ENCODE measurements at regions not wholly inside any gene's neighbourhood (a gene's known extent, or its start where the extent isn't known, plus 50 kb on each side); places are given as distances from the start of the nearest gene placed in this dataset.

DNA sequence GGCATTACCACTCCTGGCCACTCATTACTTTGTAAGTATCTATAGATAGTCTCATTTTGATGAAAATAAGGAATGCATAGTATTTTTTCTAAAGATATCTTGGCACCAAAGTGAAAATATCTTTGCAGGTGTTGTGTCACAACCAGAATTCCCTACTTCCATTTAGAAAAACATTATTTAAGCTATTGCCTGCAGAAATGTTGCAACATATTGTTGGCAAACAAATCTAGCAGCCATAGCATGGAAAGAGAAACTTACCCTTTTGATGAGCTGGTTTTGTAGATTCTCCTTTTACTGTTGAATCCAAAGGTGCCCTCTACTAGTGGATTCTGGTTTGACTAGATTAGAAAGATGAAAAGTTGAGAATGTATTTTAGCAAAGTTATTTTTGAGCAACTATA lies 138.8 kb downstream of the AREG start:
- H3K4me3 ChIP-seq (ENCODE audit: low read depth, low read length) = no peak overlapping the region
- DNase-seq (ENCODE audit: low read depth) = no peak
- TF ChIP-seq MYC (IDR thresholded peaks at IDR 0.05; ENCODE audit: low read depth, low read length) = no peak
- no peak for TF ChIP-seq POLR2A (IDR thresholded peaks at IDR 0.05; ENCODE audit: extremely low read depth, insufficient read length)

GRCh38 chr4:74588350-74588749 lies 143.4 kb downstream of the AREG start:
- TF ChIP-seq, protein P1, sequence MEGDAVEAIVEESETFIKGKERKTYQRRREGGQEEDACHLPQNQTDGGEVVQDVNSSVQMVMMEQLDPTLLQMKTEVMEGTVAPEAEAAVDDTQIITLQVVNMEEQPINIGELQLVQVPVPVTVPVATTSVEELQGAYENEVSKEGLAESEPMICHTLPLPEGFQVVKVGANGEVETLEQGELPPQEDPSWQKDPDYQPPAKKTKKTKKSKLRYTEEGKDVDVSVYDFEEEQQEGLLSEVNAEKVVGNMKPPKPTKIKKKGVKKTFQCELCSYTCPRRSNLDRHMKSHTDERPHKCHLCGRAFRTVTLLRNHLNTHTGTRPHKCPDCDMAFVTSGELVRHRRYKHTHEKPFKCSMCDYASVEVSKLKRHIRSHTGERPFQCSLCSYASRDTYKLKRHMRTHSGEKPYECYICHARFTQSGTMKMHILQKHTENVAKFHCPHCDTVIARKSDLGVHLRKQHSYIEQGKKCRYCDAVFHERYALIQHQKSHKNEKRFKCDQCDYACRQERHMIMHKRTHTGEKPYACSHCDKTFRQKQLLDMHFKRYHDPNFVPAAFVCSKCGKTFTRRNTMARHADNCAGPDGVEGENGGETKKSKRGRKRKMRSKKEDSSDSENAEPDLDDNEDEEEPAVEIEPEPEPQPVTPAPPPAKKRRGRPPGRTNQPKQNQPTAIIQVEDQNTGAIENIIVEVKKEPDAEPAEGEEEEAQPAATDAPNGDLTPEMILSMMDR (IDR thresholded peaks at IDR 0.05; ENCODE audit: low read depth, low read length) = no peak
- TF ChIP-seq MYC (IDR thresholded peaks at IDR 0.05; ENCODE audit: low read depth, low read length) = no peak
- no peak for TF ChIP-seq MAX (IDR thresholded peaks at IDR 0.05; ENCODE audit: low read depth, low read length)
- TF ChIP-seq POLR2A (IDR thresholded peaks at IDR 0.05; ENCODE audit: extremely low read depth, insufficient read length) = no peak
- no peak overlapping the region for H3K4me3 ChIP-seq (ENCODE audit: low read depth, low read length)
- DNase-seq (ENCODE audit: low read depth) = no peak

- TF ChIP-seq MYC (IDR thresholded peaks at IDR 0.05; ENCODE audit: low read depth, low read length) = no peak
- TF ChIP-seq, protein P1 (IDR thresholded peaks at IDR 0.05; ENCODE audit: low read depth, low read length) = no peak
- no peak for TF ChIP-seq POLR2A (IDR thresholded peaks at IDR 0.05; ENCODE audit: extremely low read depth, insufficient read length)
- TF ChIP-seq MAX (IDR thresholded peaks at IDR 0.05; ENCODE audit: low read depth, low read length) = no peak
- DNase-seq (ENCODE audit: low read depth) = no peak
- no peak overlapping the region for H3K4me3 ChIP-seq (ENCODE audit: low read depth, low read length)
Measured at GRCh38 chr4:74590476-74590875, 145.5 kb downstream of the AREG start.

DNA sequence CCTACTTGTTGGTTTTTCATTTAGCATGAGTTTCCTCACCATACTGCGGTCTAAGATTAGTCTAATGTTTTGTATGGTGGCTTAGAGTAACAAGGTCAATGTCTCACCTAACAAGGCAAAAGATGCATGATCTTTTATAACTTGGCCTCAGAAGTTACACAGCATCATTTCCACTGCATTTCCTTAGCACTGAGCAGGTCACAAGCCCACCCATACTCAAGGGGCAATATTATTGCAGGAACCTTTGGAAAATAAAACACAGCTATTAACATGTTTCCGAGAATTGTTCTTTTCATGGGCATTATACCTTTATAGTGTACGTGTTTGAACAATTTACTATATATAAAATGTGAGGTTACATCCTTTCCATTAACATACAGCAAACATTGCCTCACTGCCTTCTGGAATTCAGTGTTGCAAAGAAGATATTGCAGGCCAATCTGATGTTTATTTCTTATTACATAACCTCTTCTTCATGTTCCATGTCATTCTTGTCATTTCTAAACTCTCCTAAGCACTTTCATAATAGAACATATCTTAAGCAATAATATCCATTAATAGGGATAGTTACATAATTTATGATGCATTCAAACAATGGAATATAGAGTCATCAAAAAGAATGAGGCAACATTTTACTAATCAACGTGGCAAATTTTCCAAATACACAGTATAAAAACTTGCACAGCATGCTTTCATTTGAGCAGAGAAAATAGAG lies 153.8 kb downstream of the AREG start:
- H3K4me3 ChIP-seq (ENCODE audit: low read depth, low read length) = no peak overlapping the region
- TF ChIP-seq, protein P1 (IDR thresholded peaks at IDR 0.05; ENCODE audit: low read depth, low read length) = no peak
- TF ChIP-seq MAX (IDR thresholded peaks at IDR 0.05; ENCODE audit: low read depth, low read length) = no peak
- no peak for TF ChIP-seq POLR2A (IDR thresholded peaks at IDR 0.05; ENCODE audit: extremely low read depth, insufficient read length)
- no peak for TF ChIP-seq MYC (IDR thresholded peaks at IDR 0.05; ENCODE audit: low read depth, low read length)
- no peak for DNase-seq (ENCODE audit: low read depth)

DNA sequence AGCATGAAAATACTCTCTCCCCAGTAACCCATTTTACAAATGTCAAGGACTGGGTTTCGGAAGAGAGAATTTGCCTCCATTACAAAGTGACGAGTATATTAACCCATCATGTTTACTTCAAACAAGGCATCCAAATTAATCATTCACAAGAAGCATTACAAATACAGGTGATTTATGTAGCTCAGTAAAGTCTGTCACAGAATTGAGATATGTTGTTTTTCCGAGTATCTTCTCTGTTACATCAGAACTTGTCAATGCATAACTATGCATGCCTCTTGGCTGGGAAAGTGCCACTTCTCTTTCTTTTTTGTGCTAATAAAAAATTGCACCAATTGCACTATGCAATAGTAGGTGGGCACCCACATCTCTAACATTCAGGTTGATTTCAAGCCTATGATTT lies 158.2 kb downstream of the AREG start:
- DNase-seq (ENCODE audit: low read depth) = no peak
- H3K4me3 ChIP-seq (ENCODE audit: low read depth, low read length) = no peak overlapping the region
- TF ChIP-seq, protein P1 (IDR thresholded peaks at IDR 0.05; ENCODE audit: low read depth, low read length) = no peak
- no peak for TF ChIP-seq MYC (IDR thresholded peaks at IDR 0.05; ENCODE audit: low read depth, low read length)
- TF ChIP-seq POLR2A (IDR thresholded peaks at IDR 0.05; ENCODE audit: extremely low read depth, insufficient read length) = no peak
- no peak for TF ChIP-seq MAX (IDR thresholded peaks at IDR 0.05; ENCODE audit: low read depth, low read length)

DNA sequence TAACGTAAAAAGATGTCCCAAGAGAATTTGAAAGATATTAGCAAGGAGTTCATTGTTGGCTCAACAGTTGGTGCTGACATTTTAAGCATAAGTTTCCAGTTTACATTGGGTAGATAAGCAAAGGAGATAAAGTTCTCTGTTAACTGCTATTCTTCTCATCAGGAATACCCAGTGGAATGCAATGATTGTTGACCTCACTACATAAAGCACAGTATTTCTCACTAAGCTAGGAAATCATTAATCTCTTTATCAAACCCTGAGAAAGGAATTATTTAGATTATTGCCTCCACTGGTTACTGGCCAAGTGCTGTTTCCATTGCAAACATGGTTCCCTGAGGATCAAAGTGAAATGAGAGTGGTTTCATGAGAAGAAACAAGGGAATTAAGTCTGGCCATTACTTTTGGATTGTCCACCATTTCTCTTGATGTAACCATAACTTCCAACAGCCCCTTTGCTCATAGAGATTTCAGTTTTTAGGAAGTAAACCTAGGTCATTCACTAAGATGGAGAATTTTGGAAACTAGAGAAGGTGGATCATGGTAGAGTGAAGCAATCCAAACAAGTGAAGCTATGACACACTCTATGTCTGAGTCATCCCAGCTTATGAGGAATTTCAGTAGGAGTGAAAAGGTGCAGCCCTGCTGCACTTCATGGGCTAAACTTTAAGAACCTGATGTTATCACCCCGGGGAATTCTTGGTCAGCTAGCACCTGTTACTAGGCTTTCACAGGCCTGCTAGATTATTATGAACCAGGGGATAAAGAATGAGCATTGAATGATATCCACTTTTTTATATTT lies 163.4 kb downstream of the AREG start:
- no peak for DNase-seq (ENCODE audit: low read depth)
- H3K4me3 ChIP-seq (ENCODE audit: low read depth, low read length) = no peak overlapping the region
- no peak for TF ChIP-seq POLR2A (IDR thresholded peaks at IDR 0.05; ENCODE audit: extremely low read depth, insufficient read length)
- TF ChIP-seq, protein P1 (IDR thresholded peaks at IDR 0.05; ENCODE audit: low read depth, low read length) = no peak
- no peak for TF ChIP-seq MYC (IDR thresholded peaks at IDR 0.05; ENCODE audit: low read depth, low read length)
- TF ChIP-seq MAX (IDR thresholded peaks at IDR 0.05; ENCODE audit: low read depth, low read length) = no peak
